Stimulated activated naive CD8-positive, alpha-beta T cell treated with anti-CD3 and anti-CD28 coated beads, Interleukin-15, amount 100 ng/mL, for 72 hours (primary cell): ENCODE measurements at regions not wholly inside any gene's neighbourhood (a gene's known extent, or its start where the extent isn't known, plus 50 kb on each side); places are given as distances from the start of the nearest gene placed in this dataset.
A peak's percentile ranks its signal among the peaks of the same experiment; 100 is the strongest.

ENCODE experiments used
- ATAC-seq: fragments of 150-1000 bp; cut with Tn5 transposase; 2 replicates; pipeline ENCODE4 v1.10.0; 2021; ENCODE audit warnings: mild to moderate bottlenecking, moderate library complexity
- DNase-seq, 2 donors: peaks; one replicate each; pipeline ENCODE4 v3.0.0; 2021 to 2022
- H3K27ac Mint-ChIP-seq, 2 donors: one replicate each; pipeline ENCODE4 v1.8.0; 2022; ENCODE audit warnings: mild to moderate bottlenecking in 2 of 2, mixed read lengths in 2 of 2, moderate library complexity in 2 of 2
- H3K27me3 Mint-ChIP-seq: one replicate; pipeline ENCODE4 v1.8.0; 2022; ENCODE audit warnings: mixed read lengths
- H3K4me1 Mint-ChIP-seq: one replicate; pipeline ENCODE4 v1.8.0; 2022; ENCODE audit warnings: mild to moderate bottlenecking, mixed read lengths
- H3K4me3 Mint-ChIP-seq, 2 donors: one replicate each; pipeline ENCODE4 v1.8.0; 2022; ENCODE audit warnings: mild to moderate bottlenecking in 2 of 2, mixed read lengths in 2 of 2, moderate library complexity in 1 of 2
- H3K9me3 Mint-ChIP-seq, 2 donors: one replicate each; pipeline ENCODE4 v1.8.0; 2022; ENCODE audit warnings: mixed read lengths in 2 of 2

GRCh38 chr6:80465513-80465912 lies 359.0 kb downstream of the BCKDHB start:
- H3K9me3 Mint-ChIP-seq, result no peaks in the 10 kb centered on the region
- no peak overlapping the region for H3K27ac Mint-ChIP-seq
- ATAC-seq, result no peak
- no peaks in the 10 kb centered on the region for H3K4me1 Mint-ChIP-seq
- no peak overlapping the region for H3K4me3 Mint-ChIP-seq
- no peaks in the 10 kb centered on the region for H3K27me3 Mint-ChIP-seq
- DNase-seq, result no peak

- Mint-ChIP-seq H3K9me3 (no peaks in the 10 kb centered on the region), H3K27ac (no peak overlapping the region), H3K4me3 (no peak overlapping the region), H3K4me1 (no peaks in the 10 kb centered on the region), H3K27me3 (no peaks in the 10 kb centered on the region)
- no peak for DNase-seq
- no peak for ATAC-seq
Measured at GRCh38 chr6:80464901-80465300, 358.4 kb downstream of the BCKDHB start.

DNA sequence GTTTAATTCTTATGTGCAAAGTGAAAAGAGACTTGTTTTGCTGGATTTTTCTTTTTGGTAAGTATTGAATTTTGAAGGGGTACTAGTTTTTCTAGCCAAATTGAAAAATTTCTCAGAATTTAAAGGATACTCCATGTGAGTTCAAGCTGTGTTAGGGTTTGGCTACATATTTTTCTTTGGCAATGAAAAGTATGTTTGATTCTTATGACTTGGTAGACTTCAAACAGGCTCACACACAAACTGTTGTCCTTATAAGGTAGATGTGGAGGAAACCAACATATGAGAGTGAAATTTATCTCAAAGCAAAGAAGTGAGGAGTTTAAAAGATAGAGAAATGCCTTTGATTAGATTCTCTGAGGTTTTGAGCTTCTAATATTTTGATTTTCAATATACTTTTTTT lies 356.7 kb downstream of the BCKDHB start:
- ATAC-seq (no peak), DNase-seq (no peak)
- H3K4me3 Mint-ChIP-seq, result no peak overlapping the region
- no peak overlapping the region for H3K27ac Mint-ChIP-seq
- no peaks in the 10 kb centered on the region for H3K27me3 Mint-ChIP-seq
- H3K4me1 Mint-ChIP-seq, result no peaks in the 10 kb centered on the region
- no peaks in the 10 kb centered on the region for H3K9me3 Mint-ChIP-seq

DNA sequence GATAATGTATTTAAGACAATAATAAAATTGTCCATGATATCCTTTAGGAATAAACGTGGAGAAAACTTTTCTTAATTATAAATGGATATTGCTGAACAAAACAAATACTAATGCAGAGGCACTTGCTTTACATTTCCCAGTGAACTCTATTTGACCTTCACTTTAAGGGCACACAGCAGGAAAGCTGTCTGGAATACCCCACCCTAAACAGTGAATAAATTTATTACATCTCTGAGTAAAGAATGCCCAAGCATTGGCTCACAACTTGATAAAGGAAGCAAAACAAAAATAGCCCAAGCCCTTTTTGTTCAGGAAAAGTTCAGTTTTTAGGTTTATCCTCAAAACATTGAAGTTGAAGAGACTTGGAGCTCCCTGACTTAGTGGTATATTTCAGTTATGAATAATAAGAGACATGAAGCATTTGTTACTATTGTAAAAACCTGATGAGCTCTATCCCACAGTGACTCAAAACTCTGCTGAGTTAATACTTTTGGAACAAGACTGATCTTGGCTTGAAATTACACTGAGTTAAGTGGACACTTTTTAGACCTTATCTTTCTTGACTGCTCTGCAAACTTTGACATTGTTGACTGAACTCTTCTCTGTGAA lies 353.9 kb downstream of the BCKDHB start:
- DNase-seq, result no peak
- Mint-ChIP-seq H3K4me1 (peaks cover 1% of the 10 kb centered on the region), H3K27me3 (no peaks in the 10 kb centered on the region), H3K4me3 (no peak overlapping the region), H3K9me3 (no peaks in the 10 kb centered on the region), H3K27ac (no peak overlapping the region)
- ATAC-seq, result no peak

DNA sequence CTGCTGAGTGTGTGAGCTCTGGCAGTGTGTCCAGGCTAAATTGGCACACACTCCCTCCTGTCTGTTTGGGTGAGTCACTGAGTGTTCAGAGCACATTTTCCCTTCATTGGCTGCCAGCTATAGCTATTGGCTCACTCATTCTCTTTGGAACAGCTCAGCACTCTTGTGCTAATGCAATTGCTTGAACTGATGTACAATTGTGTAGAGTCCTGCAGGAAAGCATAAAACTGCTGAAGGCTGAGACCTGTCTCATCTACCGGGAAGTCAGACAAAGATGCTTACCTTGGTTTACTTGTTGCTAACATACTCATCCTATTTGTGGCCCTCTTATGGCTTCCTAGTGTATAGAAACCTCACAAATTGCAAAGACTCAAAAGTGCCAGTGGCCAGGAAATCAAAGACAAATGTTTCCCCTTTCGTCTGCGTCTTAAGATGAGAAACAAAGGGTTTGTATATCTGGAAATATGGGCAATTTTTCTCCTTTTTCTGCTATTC lies 351.0 kb downstream of the BCKDHB start:
- peaks cover 12% of the 10 kb centered on the region for H3K4me1 Mint-ChIP-seq
- ATAC-seq (no peak), DNase-seq (no peak)
- no peaks in the 10 kb centered on the region for H3K9me3 Mint-ChIP-seq
- no peak overlapping the region for H3K27ac Mint-ChIP-seq
- H3K4me3 Mint-ChIP-seq, result no peak overlapping the region
- no peaks in the 10 kb centered on the region for H3K27me3 Mint-ChIP-seq

GRCh38 chr6:80456724-80457438 lies 350.4 kb downstream of the BCKDHB start:
- Mint-ChIP-seq H3K27ac (no peak overlapping the region), H3K27me3 (no peaks in the 10 kb centered on the region), H3K4me3 (no peak overlapping the region), H3K4me1 (peaks cover 12% of the 10 kb centered on the region), H3K9me3 (no peaks in the 10 kb centered on the region)
- no peak for DNase-seq
- ATAC-seq, result no peak

DNA sequence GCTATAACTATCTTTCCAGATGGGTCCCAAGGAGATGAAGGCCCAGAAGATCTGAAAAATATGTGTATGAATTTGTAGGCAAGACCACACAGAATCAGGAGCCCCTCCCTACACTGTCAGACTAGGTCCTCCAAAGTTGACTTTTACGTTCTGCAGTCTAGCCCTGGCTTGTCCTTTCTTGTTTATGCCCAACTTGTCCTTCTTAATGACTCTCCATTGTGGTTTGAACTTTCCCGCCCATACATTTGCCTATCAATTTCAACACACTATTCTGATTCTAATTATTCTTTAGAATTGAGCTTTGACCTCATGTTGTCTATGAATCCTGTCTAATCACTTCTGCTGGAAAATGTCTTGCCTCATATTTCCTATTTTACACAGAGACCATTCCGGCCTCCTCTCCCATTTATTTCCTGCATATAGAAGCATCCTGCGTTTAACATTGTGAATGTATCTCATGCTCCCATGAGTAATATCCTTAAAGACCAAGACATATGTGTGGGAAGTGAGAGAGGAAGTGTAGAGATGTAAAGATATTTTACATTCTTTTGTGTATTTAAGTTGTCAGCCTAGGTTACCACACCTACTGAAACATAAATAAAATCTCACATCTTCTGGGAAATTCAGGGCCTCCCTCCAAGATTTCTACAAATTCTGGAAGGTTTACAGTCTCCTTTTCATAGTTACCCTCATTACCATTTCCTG lies 348.3 kb downstream of the BCKDHB start:
- ATAC-seq (no peak), DNase-seq (no peak)
- peak overlapping the region in 1 of 2 donors; percentile 1 for H3K27ac Mint-ChIP-seq
- H3K4me1 Mint-ChIP-seq, result peaks cover 12% of the 10 kb centered on the region
- H3K4me3 Mint-ChIP-seq, result no peak overlapping the region
- no peaks in the 10 kb centered on the region for H3K27me3 Mint-ChIP-seq
- H3K9me3 Mint-ChIP-seq, result no peaks in the 10 kb centered on the region

DNA sequence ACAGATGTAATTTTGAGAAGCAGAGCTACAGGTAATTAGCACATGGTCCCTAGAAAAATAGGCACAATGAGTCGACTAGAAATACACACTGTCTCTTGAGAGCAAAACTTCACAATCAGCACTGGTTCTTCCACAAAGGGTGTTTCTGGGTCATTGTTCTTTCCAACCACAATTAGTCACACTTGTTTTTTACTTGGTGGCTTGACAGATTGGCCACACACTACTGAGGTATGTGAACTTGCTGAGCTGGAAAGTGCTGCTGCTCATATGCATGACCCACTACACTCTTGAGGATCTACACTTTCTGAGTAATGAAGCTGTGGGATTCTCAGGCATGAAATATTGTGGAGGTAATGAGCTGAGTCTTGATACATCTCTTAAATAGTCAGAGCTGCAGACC lies 347.7 kb downstream of the BCKDHB start:
- Mint-ChIP-seq H3K27ac (no peak overlapping the region), H3K27me3 (no peaks in the 10 kb centered on the region), H3K4me1 (peaks cover 12% of the 10 kb centered on the region), H3K9me3 (no peaks in the 10 kb centered on the region), H3K4me3 (no peak overlapping the region)
- DNase-seq, result peak in 1 of 2 donors; percentile 1
- ATAC-seq, result peak; percentile 95

- Mint-ChIP-seq H3K4me3 (no peak overlapping the region), H3K27me3 (no peaks in the 10 kb centered on the region), H3K9me3 (peaks cover 0 to 4% of the 10 kb centered on the region in 2 donors), H3K4me1 (peaks cover 4% of the 10 kb centered on the region), H3K27ac (no peak overlapping the region)
- DNase-seq (no peak), ATAC-seq (no peak)
Measured at GRCh38 chr6:80449726-80450125, 343.3 kb downstream of the BCKDHB start.

GRCh38 chr6:80446454-80447045 lies 340.1 kb downstream of the BCKDHB start:
- ATAC-seq (no peak), DNase-seq (no peak)
- H3K9me3 Mint-ChIP-seq, result peaks cover 0 to 4% of the 10 kb centered on the region in 2 donors
- no peak overlapping the region for H3K27ac Mint-ChIP-seq
- no peaks in the 10 kb centered on the region for H3K4me1 Mint-ChIP-seq
- H3K27me3 Mint-ChIP-seq, result no peaks in the 10 kb centered on the region
- H3K4me3 Mint-ChIP-seq, result no peak overlapping the region

- no peak overlapping the region for H3K27ac Mint-ChIP-seq
- DNase-seq, result no peak
- H3K4me1 Mint-ChIP-seq, result no peaks in the 10 kb centered on the region
- no peak for ATAC-seq
- H3K27me3 Mint-ChIP-seq, result no peaks in the 10 kb centered on the region
- H3K9me3 Mint-ChIP-seq, result peaks cover 0 to 4% of the 10 kb centered on the region in 2 donors
- no peak overlapping the region for H3K4me3 Mint-ChIP-seq
Measured at GRCh38 chr6:80445751-80446150, 339.3 kb downstream of the BCKDHB start.

DNA sequence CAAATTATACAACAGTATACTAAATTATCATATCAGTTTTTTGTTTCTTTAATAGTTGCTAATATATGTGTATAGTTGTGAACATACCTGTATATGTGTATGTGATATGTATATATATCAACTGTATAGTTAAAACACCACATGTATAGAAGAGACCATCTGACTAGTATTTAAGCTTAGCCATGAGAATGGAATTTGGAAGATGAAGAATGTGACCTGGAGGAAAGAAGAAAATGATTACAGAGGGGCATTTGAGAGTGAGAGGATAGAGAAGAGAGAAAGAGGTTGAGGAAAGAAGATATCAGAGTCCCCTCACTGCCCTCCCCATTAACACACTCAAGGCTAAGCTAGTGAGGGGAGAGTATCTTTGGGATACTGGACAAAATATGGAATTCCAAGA lies 335.9 kb downstream of the BCKDHB start:
- H3K4me1 Mint-ChIP-seq, result no peaks in the 10 kb centered on the region
- no peak for DNase-seq

DNA sequence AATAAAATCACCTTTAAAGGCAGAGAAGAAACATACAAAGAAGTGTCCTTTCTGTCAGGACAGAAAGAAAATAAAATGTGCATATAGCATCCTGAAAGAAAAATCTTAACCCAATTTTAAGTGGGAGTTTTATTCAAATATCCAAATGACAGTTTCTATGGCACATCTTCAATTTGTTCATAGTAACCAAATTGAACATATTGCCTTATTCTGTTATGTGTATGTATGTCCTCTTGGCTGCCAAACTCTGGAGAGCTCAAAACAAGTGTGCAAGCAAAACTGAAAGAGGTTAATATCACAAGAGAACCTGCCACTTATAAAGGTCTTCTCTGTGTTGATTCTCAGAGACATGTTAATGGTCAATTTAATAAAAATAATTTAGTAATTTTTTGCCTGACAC lies 334.7 kb downstream of the BCKDHB start:
- no peak for DNase-seq
- Mint-ChIP-seq H3K9me3 (no peaks in the 10 kb centered on the region), H3K4me3 (no peak overlapping the region), H3K27me3 (no peaks in the 10 kb centered on the region), H3K27ac (no peak overlapping the region), H3K4me1 (no peaks in the 10 kb centered on the region)
- no peak for ATAC-seq

More for the DNA sequence above, 335.9 kb downstream of the BCKDHB start:
- Mint-ChIP-seq H3K27me3 (no peaks in the 10 kb centered on the region), H3K4me3 (no peak overlapping the region), H3K27ac (peak overlapping the region in 1 of 2 donors; percentile 8), H3K9me3 (peaks cover 0 to 4% of the 10 kb centered on the region in 2 donors)
- no peak for ATAC-seq

DNA sequence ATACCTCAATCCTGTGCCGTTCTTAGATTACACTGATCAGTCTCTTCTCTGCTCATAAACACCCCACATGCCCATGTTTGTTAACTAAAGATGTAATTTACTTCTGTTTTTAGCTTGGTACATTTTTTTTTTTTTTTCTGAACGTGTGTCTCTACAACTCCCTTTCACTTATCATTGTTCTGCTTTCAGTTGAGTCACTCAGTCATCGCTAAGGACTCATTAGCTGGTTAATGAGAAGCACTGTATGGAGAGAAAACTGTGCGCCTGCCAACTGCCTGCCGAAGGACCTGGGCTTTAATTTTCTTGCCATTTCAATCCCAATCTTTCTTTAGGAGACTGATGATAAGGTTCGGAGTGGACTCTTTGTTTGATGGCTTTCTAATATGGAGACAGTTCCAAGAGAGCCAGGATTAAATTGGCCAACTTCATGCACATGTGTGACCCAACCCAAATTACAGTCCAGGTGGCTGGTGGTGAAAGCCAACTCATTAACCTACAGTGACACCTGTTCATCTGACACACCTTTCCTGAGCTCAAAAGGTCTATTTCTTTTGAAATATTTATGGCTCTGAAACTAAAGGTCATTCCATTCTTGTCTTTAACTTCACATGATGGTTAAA lies 334.1 kb downstream of the BCKDHB start:
- no peaks in the 10 kb centered on the region for H3K27me3 Mint-ChIP-seq
- DNase-seq, result no peak

DNA sequence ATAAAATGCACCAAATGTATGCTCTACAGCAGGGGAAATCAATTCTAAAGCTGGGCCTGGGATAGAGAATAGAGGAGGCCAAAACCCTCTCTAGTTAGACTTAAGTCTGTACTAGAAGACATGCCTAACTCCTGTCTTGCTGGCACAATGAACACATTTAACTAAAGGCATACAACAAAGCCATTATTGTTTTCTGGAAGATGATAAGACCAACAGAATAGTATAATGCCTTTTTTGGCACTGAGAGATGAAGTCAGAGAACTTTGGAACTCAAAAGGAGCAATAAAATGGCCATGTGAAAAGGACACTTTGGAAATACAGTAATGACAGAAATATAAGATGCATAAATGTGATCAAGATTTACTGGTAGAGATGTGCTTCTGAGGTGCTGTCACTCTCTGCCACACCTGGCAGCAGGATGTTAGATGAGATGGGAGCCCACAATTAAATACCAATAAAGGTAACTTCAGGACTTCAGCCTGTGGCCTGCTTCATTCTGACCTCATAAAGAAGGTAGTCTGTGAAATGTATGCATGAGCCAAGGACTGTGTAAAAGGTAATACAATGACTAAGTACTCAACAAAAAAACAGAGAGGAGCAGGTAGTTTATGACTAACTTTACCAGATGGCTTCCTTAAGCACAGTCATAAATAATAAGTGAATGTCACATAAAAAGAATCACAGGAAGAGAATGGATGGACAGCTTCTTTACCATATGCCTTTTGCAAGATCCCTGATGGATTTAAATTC lies 333.4 kb downstream of the BCKDHB start:
- H3K27me3 Mint-ChIP-seq, result no peaks in the 10 kb centered on the region
- ATAC-seq, result no peak
- no peak overlapping the region for H3K27ac Mint-ChIP-seq
- H3K9me3 Mint-ChIP-seq, result no peaks in the 10 kb centered on the region
- no peak for DNase-seq
- H3K4me1 Mint-ChIP-seq, result no peaks in the 10 kb centered on the region
- H3K4me3 Mint-ChIP-seq, result no peak overlapping the region

More for the DNA sequence above, 334.1 kb downstream of the BCKDHB start:
- Mint-ChIP-seq H3K4me3 (no peak overlapping the region), H3K27ac (no peak overlapping the region), H3K9me3 (no peaks in the 10 kb centered on the region), H3K4me1 (no peaks in the 10 kb centered on the region)
- ATAC-seq, result no peak
